ENCODE measurements at regions not wholly inside any gene's neighbourhood (a gene's known extent, or its start where the extent isn't known, plus 50 kb on each side); places are given as distances from the start of the nearest gene placed in this dataset.

GRCh38 chr4:121277194-121278105, 103.4 kb downstream of the QRFPR start:
- TF ChIP-seq, protein P1, sequence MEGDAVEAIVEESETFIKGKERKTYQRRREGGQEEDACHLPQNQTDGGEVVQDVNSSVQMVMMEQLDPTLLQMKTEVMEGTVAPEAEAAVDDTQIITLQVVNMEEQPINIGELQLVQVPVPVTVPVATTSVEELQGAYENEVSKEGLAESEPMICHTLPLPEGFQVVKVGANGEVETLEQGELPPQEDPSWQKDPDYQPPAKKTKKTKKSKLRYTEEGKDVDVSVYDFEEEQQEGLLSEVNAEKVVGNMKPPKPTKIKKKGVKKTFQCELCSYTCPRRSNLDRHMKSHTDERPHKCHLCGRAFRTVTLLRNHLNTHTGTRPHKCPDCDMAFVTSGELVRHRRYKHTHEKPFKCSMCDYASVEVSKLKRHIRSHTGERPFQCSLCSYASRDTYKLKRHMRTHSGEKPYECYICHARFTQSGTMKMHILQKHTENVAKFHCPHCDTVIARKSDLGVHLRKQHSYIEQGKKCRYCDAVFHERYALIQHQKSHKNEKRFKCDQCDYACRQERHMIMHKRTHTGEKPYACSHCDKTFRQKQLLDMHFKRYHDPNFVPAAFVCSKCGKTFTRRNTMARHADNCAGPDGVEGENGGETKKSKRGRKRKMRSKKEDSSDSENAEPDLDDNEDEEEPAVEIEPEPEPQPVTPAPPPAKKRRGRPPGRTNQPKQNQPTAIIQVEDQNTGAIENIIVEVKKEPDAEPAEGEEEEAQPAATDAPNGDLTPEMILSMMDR (IDR thresholded peaks at IDR 0.05; ENCODE audit: control extremely low read depth, extremely low read depth, low read depth, missing control alignments), result no peak
- CTCF ChIA-PET, result interaction anchor here (0.6 to 1.6 kb wide), 4 partner anchors 18 to 84 kb away, joined by 3 to 9 read pairs (median 3); no protein-coding TSS in a partner anchor
- POLR2A ChIA-PET, result no interaction called here
- no peak for DNase-seq (ENCODE audit: extremely low spot score)

DNA sequence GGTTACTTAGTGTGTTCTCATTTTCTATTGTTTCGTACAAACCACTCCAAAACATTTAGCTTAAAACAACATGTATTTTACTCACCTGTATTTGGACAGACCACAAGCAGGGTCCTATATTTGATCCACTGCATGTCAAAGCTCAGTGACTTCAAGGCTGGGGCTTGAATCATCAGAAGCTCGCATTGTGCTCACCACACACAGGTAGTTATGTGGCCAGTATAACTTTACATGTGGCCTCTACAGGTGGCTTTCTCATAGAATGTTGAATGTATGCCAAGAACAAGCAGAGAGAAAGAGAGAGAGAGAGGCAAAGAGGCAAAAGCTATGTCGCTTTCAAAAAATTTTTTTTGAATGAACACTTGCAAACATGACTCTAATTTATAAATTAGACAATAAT, 107.6 kb downstream of the QRFPR start:
- POLR2A ChIA-PET, result no interaction called here
- DNase-seq (ENCODE audit: extremely low spot score), result no peak
- CTCF ChIA-PET, result interaction anchor here (0.7 to 3.6 kb wide), 9 partner anchors 10 to 102 kb away, joined by 3 to 22 read pairs (median 3); no protein-coding TSS in a partner anchor
- TF ChIP-seq, protein P1 (IDR thresholded peaks at IDR 0.05; ENCODE audit: control extremely low read depth, extremely low read depth, low read depth, missing control alignments), result no peak

DNA sequence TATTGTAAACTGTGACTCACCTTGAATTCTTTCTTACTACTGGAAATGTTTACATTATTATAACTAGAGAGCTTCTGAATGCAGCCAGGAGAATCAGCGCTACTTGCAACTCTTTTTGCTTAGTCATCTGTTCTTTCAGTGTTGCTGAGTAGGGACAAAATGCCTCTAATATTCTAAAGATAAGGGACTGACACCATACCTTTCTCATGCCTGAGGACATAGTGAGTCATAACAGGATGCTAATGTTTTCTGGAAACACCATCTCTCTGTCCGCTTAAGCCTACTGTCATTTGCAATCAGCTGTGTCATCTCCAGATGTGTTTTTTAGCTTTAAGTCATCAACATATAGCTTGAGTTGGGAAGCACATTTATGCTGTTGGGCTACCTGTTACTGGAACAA, 108.3 kb downstream of the QRFPR start:
- TF ChIP-seq, protein P1 (IDR thresholded peaks at IDR 0.05; ENCODE audit: control extremely low read depth, extremely low read depth, low read depth, missing control alignments), result no peak
- POLR2A ChIA-PET, result no interaction called here
- no peak for DNase-seq (ENCODE audit: extremely low spot score)
- CTCF ChIA-PET, result interaction anchor here (0.7 to 3.6 kb wide), 13 partner anchors 9 to 101 kb away, joined by 3 to 22 read pairs (median 4); no protein-coding TSS in a partner anchor

DNA sequence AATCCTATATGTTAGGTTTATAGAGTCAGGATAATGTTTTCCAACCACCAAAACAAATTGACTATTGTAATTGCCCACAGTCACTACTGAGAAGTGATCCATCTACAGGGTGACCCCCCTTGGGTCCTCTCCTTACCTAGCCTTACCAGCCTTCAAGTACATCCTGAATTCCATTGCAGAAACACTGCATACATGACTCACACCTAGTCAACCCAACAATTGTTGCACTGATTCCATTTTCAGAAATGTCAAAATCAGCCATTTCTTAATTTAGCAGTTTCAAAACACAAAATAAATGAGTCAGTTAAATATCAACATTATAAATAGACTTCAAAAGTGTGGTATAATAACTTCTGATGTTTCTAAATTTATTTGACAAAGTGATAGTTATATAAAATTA, 106.3 kb upstream of the TNIP3 start:
- ChIA-PET CTCF (no interaction called here), POLR2A (no interaction called here)
- no peak for DNase-seq (ENCODE audit: extremely low spot score)
- TF ChIP-seq, protein P1 (IDR thresholded peaks at IDR 0.05; ENCODE audit: control extremely low read depth, extremely low read depth, low read depth, missing control alignments), result no peak

GRCh38 chr4:121269001-121269400, 104.9 kb upstream of the TNIP3 start:
- no peak for DNase-seq (ENCODE audit: extremely low spot score)
- TF ChIP-seq, protein P1 (IDR thresholded peaks at IDR 0.05; ENCODE audit: control extremely low read depth, extremely low read depth, low read depth, missing control alignments), result no peak
- CTCF ChIA-PET, result no interaction called here

GRCh38 chr4:121266982-121267381, 102.9 kb upstream of the TNIP3 start:
- TF ChIP-seq, protein P1 (IDR thresholded peaks at IDR 0.05; ENCODE audit: control extremely low read depth, extremely low read depth, low read depth, missing control alignments), result no peak
- POLR2A ChIA-PET, result no interaction called here
- CTCF ChIA-PET, result no interaction called here
- no peak for DNase-seq (ENCODE audit: extremely low spot score)

More at GRCh38 chr4:121269001-121269400, 104.9 kb upstream of the TNIP3 start:
- POLR2A ChIA-PET, result no interaction called here
